Natural killer cell (primary cell): ENCODE measurements at regions not wholly inside any gene's neighbourhood (a gene's known extent, or its start where the extent isn't known, plus 50 kb on each side); places are given as distances from the start of the nearest gene placed in this dataset.

Experiments used
- ATAC-seq, 3 donors: fragments of 150-1000 bp in 2 of 3; fragments of 200-7000 bp in 1 of 3; cut with Tn5 transposase; 1 replicate in 1 of 3; 2 replicates in 2 of 3; pipeline ENCODE4 v1.10.0; 2021; ENCODE audit warnings: mild to moderate bottlenecking in 2 of 3, moderate library complexity in 2 of 3
- DNase-seq, 2 donors: peaks; one replicate each; pipeline versions ENCODE4 v3.0.0 to v3.0.0-alpha.2; 2013 to 2021; ENCODE audit warnings: mixed read lengths in 1 of 2
- H3K27ac ChIP-seq: one replicate; pipeline ENCODE4 v1.5.1; 2013; ENCODE audit warnings: mild to moderate bottlenecking, low read length
- H3K27me3 ChIP-seq: one replicate; pipeline ENCODE4 v1.6.1; 2013; ENCODE audit warnings: low read length; ENCODE audit not compliant: control insufficient read depth, insufficient read depth
- H3K36me3 ChIP-seq: one replicate; pipeline ENCODE4 v1.6.1; 2013; ENCODE audit warnings: low read length; ENCODE audit not compliant: control insufficient read depth, insufficient read depth
- H3K4me1 ChIP-seq: one replicate; pipeline ENCODE4 v1.6.1; 2013; ENCODE audit warnings: low read length; ENCODE audit not compliant: control insufficient read depth, insufficient read depth
- H3K4me3 ChIP-seq: one replicate; pipeline ENCODE4 v1.5.1; 2013; ENCODE audit warnings: low read length
- H3K9me3 ChIP-seq: one replicate; pipeline ENCODE4 v1.6.1; 2013; ENCODE audit warnings: low read length; ENCODE audit not compliant: control insufficient read depth, insufficient read depth
- H3K27ac Mint-ChIP-seq, 2 donors: one replicate each; pipeline ENCODE4 v1.8.0; 2022; ENCODE audit warnings: mild to moderate bottlenecking in 2 of 2, mixed read lengths in 2 of 2, moderate library complexity in 1 of 2
- H3K27me3 Mint-ChIP-seq, 2 donors: one replicate each; pipeline ENCODE4 v1.8.0; 2022; ENCODE audit warnings: low read depth in 2 of 2, mixed read lengths in 2 of 2
- H3K36me3 Mint-ChIP-seq: one replicate; pipeline ENCODE4 v1.8.0; 2022; ENCODE audit warnings: mixed read lengths
- H3K4me1 Mint-ChIP-seq, 2 donors: one replicate each; pipeline ENCODE4 v1.8.0; 2022; ENCODE audit warnings: mixed read lengths in 2 of 2
- H3K4me3 Mint-ChIP-seq: one replicate; pipeline ENCODE4 v1.8.0; 2022; ENCODE audit warnings: mild to moderate bottlenecking, moderate library complexity, mixed read lengths
- H3K9me3 Mint-ChIP-seq, 2 donors: one replicate each; pipeline ENCODE4 v1.8.0; 2022; ENCODE audit warnings: mixed read lengths in 2 of 2
- WGBS: methylation state at CpG from one replicate; pipeline ENCODE4 v1.1.7; 2013; ENCODE audit warnings: missing lambda C conversion rate; ENCODE audit not compliant: insufficient coverage; 5-methylcytosine and 5-hydroxymethylcytosine counted together
- intact Hi-C: fragments of 100-400 bp; cut with micrococcal nuclease; formaldehyde crosslinking; loops from one replicate; pipeline ENCODE4 v1.14.2; 2022
- TF ChIP-seq, protein P1 (sequence below): fragments of 200-600 bp; IDR thresholded peaks from one replicate; pipeline ENCODE4 v1.8.0; 2022; ENCODE audit warnings: antibody characterized with exemption

DNA sequence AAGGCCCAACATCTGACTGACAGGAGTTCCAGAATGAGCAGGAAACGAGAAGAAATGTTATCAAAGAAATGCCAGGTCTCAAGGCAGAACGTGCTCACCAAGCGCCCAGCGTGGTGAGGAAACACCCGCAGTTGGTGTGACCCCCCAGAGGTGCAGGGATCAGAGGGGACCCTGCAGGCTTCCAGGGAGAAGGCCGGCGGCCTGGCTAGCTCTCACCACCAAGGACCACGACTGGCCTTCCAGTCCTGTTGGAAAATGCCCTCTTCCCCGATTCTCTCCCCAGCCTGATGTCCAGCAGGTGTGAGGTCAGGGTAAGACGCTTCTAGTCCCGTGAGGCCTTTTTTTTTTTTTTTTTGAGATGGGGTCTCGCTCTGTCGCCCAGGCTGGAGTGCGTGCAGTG lies 189.1 kb downstream of the IGLL1 start:
- H3K27ac Mint-ChIP-seq = no peak overlapping the region
- intact Hi-C loops = no loop called here
- no peak overlapping the region for H3K4me3 Mint-ChIP-seq
- no peaks in the 10 kb centered on the region for H3K36me3 Mint-ChIP-seq
- ATAC-seq (no peak), DNase-seq (no peak)
- H3K4me3 ChIP-seq = no peak overlapping the region
- H3K27me3 ChIP-seq = no peaks in the 10 kb centered on the region
- no peaks in the 10 kb centered on the region for H3K9me3 ChIP-seq
- H3K9me3 Mint-ChIP-seq = no peaks in the 10 kb centered on the region
- TF ChIP-seq, protein P1, sequence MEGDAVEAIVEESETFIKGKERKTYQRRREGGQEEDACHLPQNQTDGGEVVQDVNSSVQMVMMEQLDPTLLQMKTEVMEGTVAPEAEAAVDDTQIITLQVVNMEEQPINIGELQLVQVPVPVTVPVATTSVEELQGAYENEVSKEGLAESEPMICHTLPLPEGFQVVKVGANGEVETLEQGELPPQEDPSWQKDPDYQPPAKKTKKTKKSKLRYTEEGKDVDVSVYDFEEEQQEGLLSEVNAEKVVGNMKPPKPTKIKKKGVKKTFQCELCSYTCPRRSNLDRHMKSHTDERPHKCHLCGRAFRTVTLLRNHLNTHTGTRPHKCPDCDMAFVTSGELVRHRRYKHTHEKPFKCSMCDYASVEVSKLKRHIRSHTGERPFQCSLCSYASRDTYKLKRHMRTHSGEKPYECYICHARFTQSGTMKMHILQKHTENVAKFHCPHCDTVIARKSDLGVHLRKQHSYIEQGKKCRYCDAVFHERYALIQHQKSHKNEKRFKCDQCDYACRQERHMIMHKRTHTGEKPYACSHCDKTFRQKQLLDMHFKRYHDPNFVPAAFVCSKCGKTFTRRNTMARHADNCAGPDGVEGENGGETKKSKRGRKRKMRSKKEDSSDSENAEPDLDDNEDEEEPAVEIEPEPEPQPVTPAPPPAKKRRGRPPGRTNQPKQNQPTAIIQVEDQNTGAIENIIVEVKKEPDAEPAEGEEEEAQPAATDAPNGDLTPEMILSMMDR = no peak
- H3K27ac ChIP-seq = no peak overlapping the region
- WGBS = 85% methylated on average over 14 of the region's 14 CpGs
- peaks cover 5% of the 10 kb centered on the region for H3K4me1 ChIP-seq
- no peaks in the 10 kb centered on the region for H3K4me1 Mint-ChIP-seq
- no peaks in the 10 kb centered on the region for H3K36me3 ChIP-seq
- H3K27me3 Mint-ChIP-seq = no peaks in the 10 kb centered on the region

DNA sequence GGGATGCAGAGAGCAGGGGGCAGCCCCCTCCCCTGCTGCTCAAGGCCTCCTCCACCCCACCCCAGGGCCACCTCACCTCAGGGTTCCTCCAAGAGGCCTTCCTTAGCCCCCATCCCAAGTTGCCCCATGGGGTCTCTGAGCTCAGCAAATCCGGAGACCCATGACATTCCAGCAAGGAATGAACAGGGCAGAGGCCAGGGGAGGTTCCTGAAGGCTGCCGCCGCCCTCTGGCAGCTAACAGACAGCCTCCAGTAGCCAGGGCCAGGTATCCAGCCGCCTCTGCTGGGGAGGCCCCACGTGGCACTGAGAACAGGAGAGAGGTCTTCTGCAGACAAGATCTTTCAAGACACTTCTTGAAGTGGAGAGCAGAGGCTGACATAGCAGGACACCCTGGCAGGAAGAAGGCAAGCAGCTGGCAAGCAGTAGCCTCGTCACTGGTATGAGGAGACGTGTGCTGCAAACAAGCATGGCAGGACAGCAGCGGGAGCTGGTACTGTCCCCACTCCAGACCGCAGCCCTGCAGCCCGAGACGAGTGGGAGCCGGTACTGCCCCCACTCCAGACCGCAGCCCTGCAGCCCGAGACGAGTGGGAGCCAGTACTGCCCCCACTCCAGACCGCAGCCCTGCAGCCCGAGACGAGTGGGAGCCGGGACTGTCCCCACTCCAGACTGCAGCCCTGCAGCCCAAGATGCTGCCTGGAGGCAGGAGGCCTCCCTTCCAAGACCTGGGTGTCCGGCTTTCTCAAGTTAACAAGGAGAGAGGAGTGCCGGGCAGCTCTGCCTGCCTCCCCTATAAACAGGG lies 190.6 kb downstream of the IGLL1 start:
- H3K27me3 Mint-ChIP-seq = peaks cover 0 to 6% of the 10 kb centered on the region in 2 donors
- H3K9me3 Mint-ChIP-seq = no peaks in the 10 kb centered on the region
- intact Hi-C loops = loop anchor here (5.0 kb wide), 1 partner anchor 148 kb away; no protein-coding TSS in a partner anchor
- DNase-seq = no peak
- TF ChIP-seq, protein P1 = no peak
- Histone ChIP-seq H3K27me3 (no peaks in the 10 kb centered on the region), H3K36me3 (no peaks in the 10 kb centered on the region), H3K27ac (no peak overlapping the region), H3K4me3 (no peak overlapping the region), H3K9me3 (no peaks in the 10 kb centered on the region), H3K4me1 (peaks cover 3% of the 10 kb centered on the region)
- no peak for ATAC-seq
- no peaks in the 10 kb centered on the region for H3K36me3 Mint-ChIP-seq
- H3K4me3 Mint-ChIP-seq = no peak overlapping the region
- no peaks in the 10 kb centered on the region for H3K4me1 Mint-ChIP-seq
- H3K27ac Mint-ChIP-seq = no peak overlapping the region
- 86% methylated on average over 21 of the region's 21 CpGs for WGBS

DNA sequence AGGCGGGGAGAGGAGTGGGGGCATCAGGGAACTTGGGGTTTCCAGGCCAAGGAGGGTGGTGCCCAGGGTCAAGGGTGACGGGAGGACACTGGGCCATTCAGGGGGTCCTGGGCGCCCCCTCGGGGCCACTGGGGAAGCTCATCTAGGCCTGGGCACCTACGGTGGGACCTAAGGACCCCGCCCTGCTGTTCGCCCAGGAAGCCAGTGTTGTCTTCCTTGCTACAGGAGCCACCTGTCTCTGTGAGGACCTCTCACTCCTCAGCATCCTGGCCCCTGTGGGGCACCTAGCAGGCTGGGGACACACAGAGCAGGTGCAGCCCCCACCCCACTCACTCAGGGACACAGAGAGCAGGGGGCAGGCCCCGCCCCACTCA lies 191.6 kb downstream of the IGLL1 start:
- no peak overlapping the region for H3K4me3 ChIP-seq
- no peaks in the 10 kb centered on the region for H3K9me3 ChIP-seq
- intact Hi-C loops = loop anchor here (5.0 kb wide), 1 partner anchor 149 kb away; no protein-coding TSS in a partner anchor
- no peak overlapping the region for H3K27ac ChIP-seq
- no peaks in the 10 kb centered on the region for H3K27me3 ChIP-seq
- H3K27ac Mint-ChIP-seq = no peak overlapping the region
- H3K9me3 Mint-ChIP-seq = no peaks in the 10 kb centered on the region
- ATAC-seq (no peak), DNase-seq (no peak)
- peaks cover 0 to 6% of the 10 kb centered on the region in 2 donors for H3K27me3 Mint-ChIP-seq
- no peak overlapping the region for H3K4me3 Mint-ChIP-seq
- peaks cover 3% of the 10 kb centered on the region for H3K4me1 ChIP-seq
- WGBS = 90% methylated on average over 8 of the region's 8 CpGs
- H3K36me3 ChIP-seq = no peaks in the 10 kb centered on the region
- TF ChIP-seq, protein P1 = no peak
- H3K4me1 Mint-ChIP-seq = no peaks in the 10 kb centered on the region
- no peaks in the 10 kb centered on the region for H3K36me3 Mint-ChIP-seq
